Osteocyte (in vitro differentiated cells): ENCODE measurements at regions not wholly inside any gene's neighbourhood (a gene's known extent, or its start where the extent isn't known, plus 50 kb on each side); places are given as distances from the start of the nearest gene placed in this dataset.

Experiments
- DNase-seq: peaks from one replicate; pipeline ENCODE4 v3.0.0; 2021; ENCODE audit warnings: mixed read lengths; ENCODE audit not compliant: unreplicated experiment; ENCODE audit errors: extremely low spot score
- H3K27ac Mint-ChIP-seq: one replicate; pipeline ENCODE4 v1.8.0; 2021; ENCODE audit warnings: mild to moderate bottlenecking, mixed read lengths; ENCODE audit not compliant: unreplicated experiment
- H3K27me3 Mint-ChIP-seq: one replicate; pipeline ENCODE4 v1.8.0; 2021; ENCODE audit warnings: mixed read lengths; ENCODE audit not compliant: unreplicated experiment
- H3K36me3 Mint-ChIP-seq: one replicate; pipeline ENCODE4 v1.8.0; 2021; ENCODE audit warnings: mixed read lengths; ENCODE audit not compliant: unreplicated experiment
- H3K4me1 Mint-ChIP-seq: one replicate; pipeline ENCODE4 v1.8.0; 2021; ENCODE audit warnings: mixed read lengths; ENCODE audit not compliant: unreplicated experiment
- H3K4me3 Mint-ChIP-seq: one replicate; pipeline ENCODE4 v1.8.0; 2021; ENCODE audit warnings: mild to moderate bottlenecking, moderate library complexity, mixed read lengths; ENCODE audit not compliant: unreplicated experiment
- H3K9me3 Mint-ChIP-seq: one replicate; pipeline ENCODE4 v1.8.0; 2021; ENCODE audit warnings: mixed read lengths; ENCODE audit not compliant: unreplicated experiment
- TF ChIP-seq, protein P1 (sequence below): fragments of 200-600 bp; sonication (generic); IDR thresholded peaks from 2 replicates; pipeline ENCODE4 v1.5.0; 2021; ENCODE audit warnings: antibody characterized with exemption, mild to moderate bottlenecking, moderate library complexity

DNA sequence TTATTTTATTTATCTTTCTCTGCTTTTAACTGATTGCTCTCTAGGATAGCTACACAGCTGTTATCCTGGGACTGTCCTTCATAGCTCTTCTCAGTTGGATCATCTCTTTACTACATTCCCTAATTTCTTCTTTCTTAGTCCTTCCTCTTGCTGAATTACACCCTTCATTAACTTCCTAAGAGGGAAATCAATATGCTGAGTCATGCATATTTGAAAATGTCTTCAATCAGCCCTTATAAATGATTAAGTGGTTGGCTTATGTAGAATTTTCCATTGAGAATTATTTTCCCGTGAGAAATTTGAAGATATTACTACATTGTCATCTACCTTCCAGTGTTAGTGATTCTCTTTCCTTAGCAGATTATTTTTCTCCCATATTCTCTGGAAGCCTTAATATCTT lies 214.2 kb downstream of the SOCS6 start:
- no peaks in the 10 kb centered on the region for H3K36me3 Mint-ChIP-seq
- peaks cover 25% of the 10 kb centered on the region for H3K27me3 Mint-ChIP-seq
- H3K9me3 Mint-ChIP-seq: no peaks in the 10 kb centered on the region
- no peak for DNase-seq
- no peaks in the 10 kb centered on the region for H3K4me1 Mint-ChIP-seq
- H3K27ac Mint-ChIP-seq: no peak overlapping the region
- TF ChIP-seq, protein P1, sequence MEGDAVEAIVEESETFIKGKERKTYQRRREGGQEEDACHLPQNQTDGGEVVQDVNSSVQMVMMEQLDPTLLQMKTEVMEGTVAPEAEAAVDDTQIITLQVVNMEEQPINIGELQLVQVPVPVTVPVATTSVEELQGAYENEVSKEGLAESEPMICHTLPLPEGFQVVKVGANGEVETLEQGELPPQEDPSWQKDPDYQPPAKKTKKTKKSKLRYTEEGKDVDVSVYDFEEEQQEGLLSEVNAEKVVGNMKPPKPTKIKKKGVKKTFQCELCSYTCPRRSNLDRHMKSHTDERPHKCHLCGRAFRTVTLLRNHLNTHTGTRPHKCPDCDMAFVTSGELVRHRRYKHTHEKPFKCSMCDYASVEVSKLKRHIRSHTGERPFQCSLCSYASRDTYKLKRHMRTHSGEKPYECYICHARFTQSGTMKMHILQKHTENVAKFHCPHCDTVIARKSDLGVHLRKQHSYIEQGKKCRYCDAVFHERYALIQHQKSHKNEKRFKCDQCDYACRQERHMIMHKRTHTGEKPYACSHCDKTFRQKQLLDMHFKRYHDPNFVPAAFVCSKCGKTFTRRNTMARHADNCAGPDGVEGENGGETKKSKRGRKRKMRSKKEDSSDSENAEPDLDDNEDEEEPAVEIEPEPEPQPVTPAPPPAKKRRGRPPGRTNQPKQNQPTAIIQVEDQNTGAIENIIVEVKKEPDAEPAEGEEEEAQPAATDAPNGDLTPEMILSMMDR: no peak
- H3K4me3 Mint-ChIP-seq: no peak overlapping the region

DNA sequence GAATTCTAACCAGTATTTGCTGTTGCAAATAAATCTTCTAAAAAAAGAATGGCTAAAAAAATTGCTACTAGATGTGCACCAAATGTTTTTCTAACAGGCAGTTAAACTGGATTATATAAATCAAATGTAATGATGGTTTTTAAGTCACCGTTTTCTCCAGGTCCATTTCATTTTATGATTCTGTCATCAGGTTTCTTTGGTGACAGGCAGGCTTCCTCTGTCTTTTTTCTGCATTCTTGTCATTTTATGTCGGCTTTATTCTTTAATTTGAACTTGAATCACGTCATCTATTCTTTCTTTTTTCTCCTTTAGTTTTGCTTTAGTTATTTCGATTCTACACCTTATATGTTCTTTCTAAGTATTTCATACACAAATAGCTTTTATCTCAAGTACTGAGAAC lies 212.5 kb downstream of the SOCS6 start:
- peaks cover 32% of the 10 kb centered on the region for H3K27me3 Mint-ChIP-seq
- no peaks in the 10 kb centered on the region for H3K9me3 Mint-ChIP-seq
- no peaks in the 10 kb centered on the region for H3K4me1 Mint-ChIP-seq
- H3K36me3 Mint-ChIP-seq: no peaks in the 10 kb centered on the region
- H3K4me3 Mint-ChIP-seq: no peak overlapping the region
- no peak overlapping the region for H3K27ac Mint-ChIP-seq
- DNase-seq: no peak
- TF ChIP-seq, protein P1: no peak

DNA sequence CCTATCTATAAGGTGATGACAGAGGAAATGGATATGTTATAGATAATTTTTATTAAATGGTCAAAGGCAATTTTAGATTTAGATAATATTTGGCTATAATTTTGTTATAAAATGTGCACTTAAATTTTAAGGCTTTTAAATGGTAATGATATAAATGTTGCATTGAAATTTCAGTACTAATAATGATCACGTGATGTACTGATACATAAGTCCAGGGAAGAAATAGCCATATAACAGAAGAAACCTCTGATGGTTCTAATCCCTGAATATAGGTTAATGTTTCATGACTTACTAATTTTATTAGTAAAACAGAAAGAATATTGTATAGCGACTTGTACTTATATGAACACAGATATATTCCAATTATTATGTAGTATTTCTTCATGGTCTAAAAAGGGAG lies 211.9 kb downstream of the SOCS6 start:
- H3K4me1 Mint-ChIP-seq: no peaks in the 10 kb centered on the region
- no peaks in the 10 kb centered on the region for H3K36me3 Mint-ChIP-seq
- H3K4me3 Mint-ChIP-seq: no peak overlapping the region
- H3K27ac Mint-ChIP-seq: no peak overlapping the region
- peaks cover 32% of the 10 kb centered on the region for H3K27me3 Mint-ChIP-seq
- DNase-seq: no peak
- H3K9me3 Mint-ChIP-seq: no peaks in the 10 kb centered on the region
- TF ChIP-seq, protein P1: no peak

DNA sequence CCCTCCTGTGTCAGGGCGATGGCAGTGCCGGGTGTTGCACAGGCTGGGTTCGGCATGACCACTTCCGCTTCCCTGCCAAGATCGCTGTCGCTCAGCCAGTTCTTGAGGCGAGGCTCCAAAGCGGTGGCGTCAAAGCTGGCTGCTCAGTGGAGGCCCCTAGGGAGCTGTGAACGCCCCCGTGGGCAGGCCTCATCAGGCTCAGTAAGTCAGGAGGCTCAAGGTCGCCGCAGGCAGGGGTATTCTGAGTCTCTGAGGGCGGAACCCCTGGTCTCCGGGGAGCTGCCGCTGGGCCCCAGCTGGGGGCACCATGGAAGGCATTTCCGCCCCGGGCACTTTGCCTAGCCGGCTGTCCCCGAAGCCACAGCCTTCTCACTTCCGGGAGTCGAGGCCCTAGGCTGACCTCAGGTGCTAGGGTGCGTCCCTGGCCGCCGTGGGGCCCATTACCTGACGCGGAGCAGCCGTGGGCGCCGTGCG lies 210.4 kb downstream of the SOCS6 start:
- Mint-ChIP-seq H3K27me3 (peaks cover 32% of the 10 kb centered on the region), H3K27ac (no peak overlapping the region), H3K36me3 (no peaks in the 10 kb centered on the region), H3K9me3 (no peaks in the 10 kb centered on the region), H3K4me1 (no peaks in the 10 kb centered on the region), H3K4me3 (no peak overlapping the region)
- DNase-seq: no peak
- TF ChIP-seq, protein P1: no peak

DNA sequence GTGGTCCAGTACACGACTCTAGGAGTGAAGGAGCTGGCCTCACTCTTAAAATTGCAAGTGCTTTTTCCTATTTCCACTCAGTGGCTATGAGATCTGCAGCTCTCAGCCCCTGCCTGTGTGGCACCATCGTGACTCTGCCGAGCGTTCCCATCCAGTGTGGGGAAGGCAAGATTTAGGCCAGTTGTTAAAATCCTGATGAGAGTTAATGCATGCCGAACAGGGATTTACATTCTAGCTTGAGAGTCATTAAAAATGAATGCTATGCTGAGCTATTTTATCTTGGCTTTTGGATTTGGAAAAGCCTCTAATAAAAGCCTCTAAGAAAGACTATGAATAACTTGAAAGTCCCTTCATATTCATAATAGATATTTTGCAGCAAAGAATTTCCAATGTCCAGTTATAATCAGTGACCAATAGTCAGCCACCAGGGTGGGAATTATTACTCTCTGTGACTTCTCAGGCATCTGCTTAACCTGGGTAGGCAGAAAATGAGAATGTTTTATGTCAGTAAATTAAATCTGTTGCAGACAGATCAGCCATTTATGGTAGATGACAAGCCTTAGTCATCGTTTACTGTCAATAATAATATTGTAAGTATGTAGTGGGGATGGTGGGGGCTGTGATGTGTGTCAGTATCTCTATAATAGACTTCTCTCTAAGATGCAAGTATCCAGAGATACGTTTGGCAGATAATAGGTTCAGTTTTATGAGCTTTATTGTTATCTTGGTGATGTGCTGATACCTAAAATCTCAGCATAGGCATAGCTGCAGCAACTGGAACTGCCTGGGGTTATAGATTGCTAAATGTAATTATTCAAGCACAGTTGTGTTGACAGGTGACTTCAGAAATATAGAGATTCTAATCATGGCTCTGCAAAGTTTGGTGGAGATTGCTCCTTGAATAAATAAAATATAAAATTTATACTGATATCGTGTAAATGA lies 207.8 kb downstream of the SOCS6 start:
- TF ChIP-seq, protein P1: no peak
- Mint-ChIP-seq H3K9me3 (no peaks in the 10 kb centered on the region), H3K27me3 (peaks cover 30% of the 10 kb centered on the region), H3K4me1 (no peaks in the 10 kb centered on the region), H3K27ac (no peak overlapping the region), H3K36me3 (no peaks in the 10 kb centered on the region), H3K4me3 (no peak overlapping the region)
- DNase-seq: no peak
